Prostate gland (tissue), 2 donors: ENCODE measurements at regions not wholly inside any gene's neighbourhood (a gene's known extent, or its start where the extent isn't known, plus 50 kb on each side); places are given as distances from the start of the nearest gene placed in this dataset.
"Not testable (repeated sequence)": the region's sequence is repeated elsewhere in the genome, so short reads cannot be mapped to it uniquely, and the experiment has no call there.

Source experiments
- POLR2A ChIP-seq: fragments of 450-650 bp; IDR thresholded peaks from one replicate; pipeline ENCODE4 v1.6.1; 2016; ENCODE audit warnings: antibody characterized with exemption, mild to moderate bottlenecking
- POLR2AphosphoS5 ChIP-seq: sonication (generic); formaldehyde crosslinking; IDR thresholded peaks from one replicate; pipeline ENCODE4 v1.6.1; 2017; ENCODE audit warnings: antibody characterized with exemption
- TF ChIP-seq, protein P1 (sequence below), 4 experiments: fragments of 200-600 bp in 2 of 4; fragments of 450-650 bp in 2 of 4; sonication (generic) in 2 of 4; IDR thresholded peaks; 1 replicate in 3 of 4; 2 replicates in 1 of 4; pipeline ENCODE4 v1.5.1; 2016 to 2019; ENCODE audit warnings: antibody characterized with exemption in 4 of 4, mild to moderate bottlenecking in 2 of 4, moderate library complexity in 2 of 4

DNA sequence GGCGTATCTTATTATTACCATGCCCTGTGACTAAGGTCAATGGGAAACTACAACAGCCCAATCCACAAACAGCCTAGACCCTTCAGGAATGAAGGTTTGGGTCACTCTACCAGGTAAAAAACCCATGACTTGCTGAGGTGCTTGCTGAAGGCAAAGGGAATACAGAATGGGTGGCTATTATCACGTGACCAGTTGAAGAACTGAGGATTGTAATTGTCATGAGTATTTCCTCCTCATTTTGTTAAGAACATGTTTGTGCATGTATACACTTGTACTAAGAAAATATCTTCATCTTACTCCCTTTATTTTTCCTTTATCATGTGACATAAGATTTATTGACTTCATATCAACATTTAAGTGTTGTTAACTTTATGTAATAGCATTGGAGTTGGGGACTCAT, 729.2 kb upstream of the SEMA6D start:
- TF ChIP-seq, protein P1, sequence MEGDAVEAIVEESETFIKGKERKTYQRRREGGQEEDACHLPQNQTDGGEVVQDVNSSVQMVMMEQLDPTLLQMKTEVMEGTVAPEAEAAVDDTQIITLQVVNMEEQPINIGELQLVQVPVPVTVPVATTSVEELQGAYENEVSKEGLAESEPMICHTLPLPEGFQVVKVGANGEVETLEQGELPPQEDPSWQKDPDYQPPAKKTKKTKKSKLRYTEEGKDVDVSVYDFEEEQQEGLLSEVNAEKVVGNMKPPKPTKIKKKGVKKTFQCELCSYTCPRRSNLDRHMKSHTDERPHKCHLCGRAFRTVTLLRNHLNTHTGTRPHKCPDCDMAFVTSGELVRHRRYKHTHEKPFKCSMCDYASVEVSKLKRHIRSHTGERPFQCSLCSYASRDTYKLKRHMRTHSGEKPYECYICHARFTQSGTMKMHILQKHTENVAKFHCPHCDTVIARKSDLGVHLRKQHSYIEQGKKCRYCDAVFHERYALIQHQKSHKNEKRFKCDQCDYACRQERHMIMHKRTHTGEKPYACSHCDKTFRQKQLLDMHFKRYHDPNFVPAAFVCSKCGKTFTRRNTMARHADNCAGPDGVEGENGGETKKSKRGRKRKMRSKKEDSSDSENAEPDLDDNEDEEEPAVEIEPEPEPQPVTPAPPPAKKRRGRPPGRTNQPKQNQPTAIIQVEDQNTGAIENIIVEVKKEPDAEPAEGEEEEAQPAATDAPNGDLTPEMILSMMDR (IDR thresholded peaks at IDR 0.05): not testable (repeated sequence)
- not testable (repeated sequence) for TF ChIP-seq POLR2A, POLR2AphosphoS5
